Gastroesophageal sphincter (tissue), 4 donors: ENCODE measurements at regions not wholly inside any gene's neighbourhood (a gene's known extent, or its start where the extent isn't known, plus 50 kb on each side); places are given as distances from the start of the nearest gene placed in this dataset.

ENCODE experiments used
- ATAC-seq: fragments of 150-250 bp; one replicate; pipeline ENCODE4 v1.9.1; 2016; ENCODE audit warnings: mild to moderate bottlenecking, moderate library complexity
- H3K27ac ChIP-seq, 4 donors: fragments of 200-600 bp; sonication (generic) in 3 of 4; 1 replicate in 3 of 4; 2 replicates in 1 of 4; pipeline ENCODE4 v1.5.1; 2016 to 2019
- H3K27me3 ChIP-seq: fragments of 200-600 bp; sonication (generic); one replicate; pipeline ENCODE4 v1.5.1; 2019
- H3K36me3 ChIP-seq, 2 donors: fragments of 200-600 bp; sonication (generic); one replicate each; pipeline ENCODE4 v1.5.1; 2019; ENCODE audit warnings: control low read depth in 1 of 2
- H3K4me1 ChIP-seq, 3 donors: fragments of 200-600 bp; sonication (generic); 1 replicate in 2 of 3; 2 replicates in 1 of 3; pipeline ENCODE4 v1.5.1; 2016 to 2019; ENCODE audit warnings: control low read depth in 2 of 3
- H3K4me3 ChIP-seq, 2 donors: fragments of 200-600 bp; sonication (generic); one replicate each; pipeline ENCODE4 v1.5.1; 2019; ENCODE audit warnings: mild to moderate bottlenecking in 1 of 2, moderate library complexity in 1 of 2
- H3K9me3 ChIP-seq, 3 donors: fragments of 200-600 bp; sonication (generic); one replicate each; pipeline ENCODE4 v1.5.1; 2017 to 2019; ENCODE audit warnings: control low read depth in 2 of 3
- EP300 ChIP-seq: sonication (generic); formaldehyde crosslinking; IDR thresholded peaks from one replicate; pipeline ENCODE4 v1.6.1; 2017; ENCODE audit warnings: antibody characterized with exemption, mild to moderate bottlenecking
- POLR2A ChIP-seq, 2 donors: fragments of 450-650 bp; IDR thresholded peaks; one replicate each; pipeline ENCODE4 v1.6.1; 2017; ENCODE audit warnings: antibody characterized with exemption in 2 of 2, mild to moderate bottlenecking in 2 of 2, moderate library complexity in 1 of 2
- POLR2AphosphoS5 ChIP-seq: sonication (generic); formaldehyde crosslinking; IDR thresholded peaks from one replicate; pipeline ENCODE4 v1.6.1; 2017; ENCODE audit warnings: antibody characterized with exemption
- WGBS, 2 donors: methylation state at CpG; one replicate each; pipeline ENCODE4 v1.1.5; 2018; ENCODE audit warnings: low coverage in 1 of 2; 5-methylcytosine and 5-hydroxymethylcytosine counted together
- TF ChIP-seq, protein P1 (sequence below), 4 experiments: fragments of 200-600 bp in 2 of 4; fragments of 450-650 bp in 2 of 4; sonication (generic) in 1 of 4; IDR thresholded peaks; one replicate each; pipeline ENCODE4 v1.5.1; 2017 to 2019; ENCODE audit warnings: antibody characterized with exemption in 4 of 4, mild to moderate bottlenecking in 2 of 4, moderate library complexity in 2 of 4

DNA sequence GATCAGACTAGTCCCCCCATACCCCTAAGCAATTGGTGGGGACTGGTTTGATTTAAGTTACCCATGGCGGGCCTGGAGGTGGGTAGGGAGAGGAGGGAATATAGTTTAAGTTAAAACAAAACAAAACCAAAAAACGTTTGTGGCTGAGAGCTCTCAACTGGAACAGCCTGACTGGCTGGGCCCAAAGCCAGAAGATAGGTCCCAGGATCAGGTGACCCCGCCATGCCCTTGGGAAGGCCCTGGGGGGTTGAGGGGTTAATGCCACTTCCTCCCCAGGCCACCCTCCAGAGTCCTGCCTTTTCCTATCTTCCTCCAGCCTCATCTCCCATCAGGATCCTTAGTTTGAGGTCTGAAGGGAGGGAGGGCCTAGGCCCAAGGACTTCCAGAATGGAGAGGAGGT is 82.3 kb upstream of the LHX1 start:
- Histone ChIP-seq H3K9me3 (no peaks in the 10 kb centered on the region), H3K27me3 (peaks cover 78% of the 10 kb centered on the region), H3K4me3 (no peak overlapping the region), H3K36me3 (no peaks in the 10 kb centered on the region), H3K4me1 (no peaks in the 10 kb centered on the region), H3K27ac (no peak overlapping the region)
- 31 to 58% methylated on average over 2 to 3 of the region's 3 CpGs for WGBS, 2 donors
- TF ChIP-seq EP300 (no peak), POLR2AphosphoS5 (no peak), POLR2A (IDR thresholded peaks at IDR 0.05) (no peak)
- TF ChIP-seq, protein P1, sequence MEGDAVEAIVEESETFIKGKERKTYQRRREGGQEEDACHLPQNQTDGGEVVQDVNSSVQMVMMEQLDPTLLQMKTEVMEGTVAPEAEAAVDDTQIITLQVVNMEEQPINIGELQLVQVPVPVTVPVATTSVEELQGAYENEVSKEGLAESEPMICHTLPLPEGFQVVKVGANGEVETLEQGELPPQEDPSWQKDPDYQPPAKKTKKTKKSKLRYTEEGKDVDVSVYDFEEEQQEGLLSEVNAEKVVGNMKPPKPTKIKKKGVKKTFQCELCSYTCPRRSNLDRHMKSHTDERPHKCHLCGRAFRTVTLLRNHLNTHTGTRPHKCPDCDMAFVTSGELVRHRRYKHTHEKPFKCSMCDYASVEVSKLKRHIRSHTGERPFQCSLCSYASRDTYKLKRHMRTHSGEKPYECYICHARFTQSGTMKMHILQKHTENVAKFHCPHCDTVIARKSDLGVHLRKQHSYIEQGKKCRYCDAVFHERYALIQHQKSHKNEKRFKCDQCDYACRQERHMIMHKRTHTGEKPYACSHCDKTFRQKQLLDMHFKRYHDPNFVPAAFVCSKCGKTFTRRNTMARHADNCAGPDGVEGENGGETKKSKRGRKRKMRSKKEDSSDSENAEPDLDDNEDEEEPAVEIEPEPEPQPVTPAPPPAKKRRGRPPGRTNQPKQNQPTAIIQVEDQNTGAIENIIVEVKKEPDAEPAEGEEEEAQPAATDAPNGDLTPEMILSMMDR (IDR thresholded peaks at IDR 0.05): no peak
- no peak for ATAC-seq

- no peaks in the 10 kb centered on the region for H3K36me3 ChIP-seq
- ATAC-seq: no peak
- no peak overlapping the region for H3K27ac ChIP-seq
- H3K4me1 ChIP-seq: no peaks in the 10 kb centered on the region
- WGBS, 2 donors: 78% methylated on average over 3 of the region's 4 CpGs; no CpG with 5 or more reads in 1 of the 2 donors
- H3K9me3 ChIP-seq: no peaks in the 10 kb centered on the region
- H3K27me3 ChIP-seq: peaks cover 78% of the 10 kb centered on the region
- TF ChIP-seq, protein P1 (IDR thresholded peaks at IDR 0.05): no peak
- TF ChIP-seq EP300 (no peak), POLR2AphosphoS5 (no peak), POLR2A (IDR thresholded peaks at IDR 0.05) (no peak)
- no peak overlapping the region for H3K4me3 ChIP-seq
Measured at GRCh38 chr17:36855459-36855858, 81.8 kb upstream of the LHX1 start.

DNA sequence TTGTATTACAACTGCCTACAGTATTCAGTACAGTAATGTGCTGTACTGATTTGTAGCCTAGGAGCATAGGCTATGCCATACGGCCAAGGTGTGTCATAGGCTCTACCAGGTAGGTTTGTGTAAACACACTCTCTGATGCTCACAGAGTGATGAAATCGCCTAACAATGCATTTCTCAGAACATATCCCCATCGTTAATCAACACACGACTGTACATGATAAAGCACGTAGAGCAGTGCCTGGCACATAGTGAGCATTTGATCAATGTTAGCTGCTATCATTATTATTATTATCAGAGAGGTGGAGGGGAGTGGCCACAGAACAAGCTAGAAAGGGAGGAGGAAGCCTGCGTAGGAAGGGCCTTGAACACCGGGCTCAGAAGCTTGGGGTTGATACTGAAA is 81.1 kb upstream of the LHX1 start:
- Histone ChIP-seq H3K27ac (no peak overlapping the region), H3K4me3 (no peak overlapping the region), H3K36me3 (no peaks in the 10 kb centered on the region), H3K9me3 (no peaks in the 10 kb centered on the region), H3K4me1 (no peaks in the 10 kb centered on the region), H3K27me3 (peaks cover 75% of the 10 kb centered on the region)
- no peak for ATAC-seq
- TF ChIP-seq POLR2AphosphoS5: no peak
- no peak for TF ChIP-seq POLR2A (IDR thresholded peaks at IDR 0.05)
- no peak for TF ChIP-seq EP300
- TF ChIP-seq, protein P1 (IDR thresholded peaks at IDR 0.05): no peak
- WGBS, 2 donors: 48 to 71% methylated on average over 7 of the region's 7 CpGs

GRCh38 chr17:36856903-36857381 is 80.3 kb upstream of the LHX1 start:
- no peak for ATAC-seq
- Histone ChIP-seq H3K36me3 (no peaks in the 10 kb centered on the region), H3K27ac (no peak overlapping the region), H3K4me3 (no peak overlapping the region), H3K9me3 (no peaks in the 10 kb centered on the region), H3K4me1 (no peaks in the 10 kb centered on the region), H3K27me3 (peaks cover 72% of the 10 kb centered on the region)
- no peak for TF ChIP-seq POLR2AphosphoS5
- no peak for TF ChIP-seq EP300
- TF ChIP-seq, protein P1 (IDR thresholded peaks at IDR 0.05): no peak
- no peak for TF ChIP-seq POLR2A (IDR thresholded peaks at IDR 0.05)
- 42 to 71% methylated on average over 8 to 9 of the region's 16 CpGs for WGBS, 2 donors

DNA sequence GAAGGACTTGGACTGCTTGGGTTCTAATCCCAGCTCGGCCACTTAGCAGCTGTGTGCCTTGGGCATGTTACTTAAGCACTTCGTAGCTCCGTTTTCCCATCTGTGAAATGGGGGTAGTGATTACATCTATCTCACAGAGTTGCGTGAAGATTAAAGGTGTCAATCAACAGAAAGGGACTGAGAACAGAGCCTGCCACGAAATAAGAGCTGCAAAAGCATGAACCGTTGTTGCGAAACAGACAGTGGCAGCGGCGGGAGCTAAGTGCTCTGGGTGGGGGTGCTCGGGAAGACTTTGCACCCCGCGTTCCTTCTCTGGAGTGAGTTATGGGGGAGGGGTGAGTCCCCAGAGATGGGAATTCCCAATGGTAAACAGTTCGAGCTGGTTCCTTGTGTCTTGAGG is 79.6 kb upstream of the LHX1 start:
- no peak for ATAC-seq
- no peak overlapping the region for H3K4me3 ChIP-seq
- peaks cover 66% of the 10 kb centered on the region for H3K27me3 ChIP-seq
- 63 to 72% methylated on average over 8 to 12 of the region's 13 CpGs for WGBS, 2 donors
- no peaks in the 10 kb centered on the region for H3K36me3 ChIP-seq
- H3K27ac ChIP-seq: no peak overlapping the region
- no peaks in the 10 kb centered on the region for H3K9me3 ChIP-seq
- H3K4me1 ChIP-seq: no peaks in the 10 kb centered on the region
- TF ChIP-seq POLR2A (IDR thresholded peaks at IDR 0.05): no peak
- no peak for TF ChIP-seq POLR2AphosphoS5
- no peak for TF ChIP-seq EP300
- TF ChIP-seq, protein P1 (IDR thresholded peaks at IDR 0.05): no peak
